Endothelial cell of umbilical vein (primary cell): ENCODE measurements at regions not wholly inside any gene's neighbourhood (a gene's known extent, or its start where the extent isn't known, plus 50 kb on each side); places are given as distances from the start of the nearest gene placed in this dataset.

Experiments
- BruUV-seq: library from RNA; stranded (reverse); fragments of 400-500 nt; replicated peaks from 2 replicates; lab custom pipeline; 2021; lab: Mats Ljungman, UMichigan
- CTCF ChIA-PET: fragments of 300-600, 350-600 bp; sonication (Branson Sonifier 250); formaldehyde crosslinking; loops from one replicate; lab custom pipeline; 2021; ENCODE audit warnings: antibody characterized with exemption, inconsistent platforms; lab: Charles Lee
- POLR2A ChIA-PET: fragments of 300-600, 350-600 bp; sonication (Branson Sonifier 250); formaldehyde crosslinking; loops from one replicate; lab custom pipeline; 2021; ENCODE audit warnings: antibody characterized with exemption, inconsistent platforms; lab: Charles Lee
- DNase-seq: peaks from one replicate; pipeline ENCODE4 v3.0.0-alpha.2; 2011; ENCODE audit warnings: low read depth, low spot score
- FAIRE-seq: peaks from 2 replicates; lab custom pipeline; 2011; peaks lifted over from hg19 to GRCh38; lab: Jason Lieb, UNC
- H2AFZ ChIP-seq: 2 replicates; pipeline ENCODE4 v1.6.0; 2012; ENCODE audit warnings: low read depth, low read length, control low read depth, inconsistent platforms
- H3K27ac ChIP-seq: 2 replicates; pipeline ENCODE4 v1.5.1; 2011; ENCODE audit warnings: low read depth, mild to moderate bottlenecking, control low read depth, low read length, moderate library complexity; ENCODE audit not compliant: insufficient read depth
- H3K27me3 ChIP-seq, 2 experiments: 2 replicates each; pipeline versions ENCODE4 v1.6.0 to v1.6.1; 2011; ENCODE audit warnings: low read length in 2 of 2, mixed read lengths in 1 of 2; ENCODE audit not compliant: control insufficient read depth in 2 of 2, insufficient read depth in 2 of 2
- H3K36me3 ChIP-seq, 2 experiments: 2 replicates in 1 of 2; 3 replicates in 1 of 2; pipeline ENCODE4 v1.5.1; 2011; ENCODE audit warnings: low read length in 2 of 2, mild to moderate bottlenecking in 1 of 2, moderate library complexity in 1 of 2; ENCODE audit not compliant: control insufficient read depth in 2 of 2, insufficient read depth in 2 of 2; ENCODE audit errors: extremely low read depth in 1 of 2
- H3K4me1 ChIP-seq: 3 replicates; pipeline ENCODE4 v1.5.1; 2011; ENCODE audit warnings: mild to moderate bottlenecking, low read length; ENCODE audit not compliant: control insufficient read depth, insufficient read depth; ENCODE audit errors: extremely low read depth
- H3K4me2 ChIP-seq: 2 replicates; pipeline ENCODE4 v1.6.1; 2011; ENCODE audit warnings: low read length, control low read depth, mixed read lengths; ENCODE audit not compliant: insufficient read depth
- H3K4me3 ChIP-seq, 3 experiments: fragments of 200-600 bp in 1 of 3; sonication (generic), shearing (Covaris generic) in 1 of 3; replicated peaks in 1 of 3; 2 replicates each; pipeline ENCODE4 v1.5.1; 2011 to 2016; ENCODE audit warnings: control low read depth in 3 of 3, low read length in 3 of 3, mild to moderate bottlenecking in 2 of 3, inconsistent platforms in 1 of 3, low read depth in 1 of 3, moderate library complexity in 1 of 3; ENCODE audit not compliant: insufficient read depth in 1 of 3
- H3K79me2 ChIP-seq: 2 replicates; pipeline ENCODE4 v1.6.0; 2012; ENCODE audit warnings: low read length, inconsistent platforms; ENCODE audit not compliant: control insufficient read depth, insufficient read depth
- H3K9ac ChIP-seq: replicated peaks from 2 replicates; pipeline ENCODE3; 2011; ENCODE audit warnings: low read length, control low read depth; ENCODE audit not compliant: insufficient read depth; ENCODE audit errors: extremely low read depth
- H3K9me1 ChIP-seq: replicated peaks from 3 replicates; pipeline ENCODE4 v1.6.0; 2011; ENCODE audit warnings: mild to moderate bottlenecking, low read length; ENCODE audit not compliant: control insufficient read depth, insufficient read depth; ENCODE audit errors: extremely low read depth
- H3K9me3 ChIP-seq: replicated peaks from 2 replicates; pipeline ENCODE4 v1.5.1; 2012; ENCODE audit warnings: low read length, inconsistent platforms; ENCODE audit not compliant: control insufficient read depth, insufficient read depth
- H4K20me1 ChIP-seq: replicated peaks from 2 replicates; pipeline ENCODE3; 2011; ENCODE audit warnings: mild to moderate bottlenecking, low read length; ENCODE audit not compliant: control insufficient read depth, insufficient read depth; ENCODE audit errors: extremely low read depth
- CTCF ChIP-seq, 2 donors: IDR thresholded peaks; 1 replicate in 1 of 2; 2 replicates in 1 of 2; pipeline ENCODE4 v1.5.1; 2011; ENCODE audit warnings: low read length in 2 of 2, mild to moderate bottlenecking in 2 of 2, moderate library complexity in 2 of 2, control low read depth in 1 of 2, inconsistent platforms in 1 of 2, low read depth in 1 of 2; ENCODE audit not compliant: insufficient read depth in 1 of 2; ENCODE audit errors: extremely low read depth in 1 of 2
- EZH2 ChIP-seq: IDR thresholded peaks from 2 replicates; pipeline ENCODE4 v1.6.1; 2012; ENCODE audit warnings: borderline replicate concordance, low read depth, mild to moderate bottlenecking, moderate library complexity, low read length, inconsistent platforms; ENCODE audit not compliant: severe bottlenecking
- FOS ChIP-seq: IDR thresholded peaks from 2 replicates; pipeline ENCODE4 v1.6.1; 2011; ENCODE audit warnings: mild to moderate bottlenecking, low read length, moderate library complexity, borderline replicate concordance; ENCODE audit not compliant: insufficient read depth
- GATA2 ChIP-seq: IDR thresholded peaks from 2 replicates; pipeline ENCODE4 v1.7.0; 2011; ENCODE audit warnings: low read depth, mild to moderate bottlenecking, moderate library complexity, mixed read lengths, low read length; ENCODE audit not compliant: insufficient read length, insufficient read depth
- JUN ChIP-seq: IDR thresholded peaks from 2 replicates; pipeline ENCODE4 v1.6.1; 2011; ENCODE audit warnings: borderline replicate concordance, low read depth; ENCODE audit not compliant: insufficient read length, insufficient read depth
- MAX ChIP-seq: IDR thresholded peaks from 2 replicates; pipeline ENCODE4 v1.6.1; 2011; ENCODE audit not compliant: insufficient read depth, insufficient read length
- MYC ChIP-seq: IDR thresholded peaks from one replicate; pipeline ENCODE4 v1.6.1; 2011; ENCODE audit warnings: mild to moderate bottlenecking, low read depth, low read length
- POLR2A ChIP-seq: IDR thresholded peaks from 2 replicates; pipeline ENCODE4 v1.6.1; 2012; ENCODE audit warnings: low read depth, mild to moderate bottlenecking, control low read depth, low read length
- POLR2AphosphoS5 ChIP-seq: IDR thresholded peaks from 2 replicates; pipeline ENCODE4 v1.6.1; 2012; ENCODE audit warnings: low read depth, mild to moderate bottlenecking, control low read depth, low read length, moderate library complexity; ENCODE audit not compliant: insufficient read depth
- dilution Hi-C: fragments of 300-500 bp; cut with MboI; formaldehyde crosslinking; loops from one replicate; pipeline ENCODE4 v1.15.0; 2019; ENCODE audit warnings: low sequenced_read_pairs; ENCODE audit not compliant: extremely low pct_ligation_motif_present
- intact Hi-C: fragments of 100-400 bp; cut with micrococcal nuclease; formaldehyde crosslinking; loops from one replicate; pipeline ENCODE4 v1.10.0; 2022

GRCh38 chr15:35736150-35736549 is 190.2 kb upstream of the DPH6 start:
- Histone ChIP-seq H3K36me3 (no peaks in the 10 kb centered on the region), H2AFZ (peak overlapping the region; percentile 66), H3K79me2 (no peaks in the 10 kb centered on the region), H3K4me2 (no peak overlapping the region), H3K4me3 (no peak overlapping the region), H3K4me1 (peaks cover 31% of the 10 kb centered on the region), H3K27ac (no peak overlapping the region), H4K20me1 (no peaks in the 10 kb centered on the region), H3K27me3 (no peaks in the 10 kb centered on the region), H3K9me3 (no peaks in the 10 kb centered on the region), H3K9ac (no peak overlapping the region), H3K9me1 (no peaks in the 10 kb centered on the region)
- dilution Hi-C loops, result no loop called here
- TF ChIP-seq POLR2AphosphoS5 (no peak), MAX (no peak), EZH2 (no peak), JUN (no peak), POLR2A (no peak), CTCF (IDR thresholded peaks at IDR 0.05; ENCODE audit: extremely low read depth in 1 of 2, insufficient read depth in 1 of 2, low read depth in 1 of 2, low read length in 2 of 2) (no peak), MYC (no peak), GATA2 (no peak), FOS (no peak)
- no peak for FAIRE-seq
- POLR2A ChIA-PET, result no interaction called here
- DNase-seq, result peak; percentile 39
- BruUV-seq, result no TSS peak
- CTCF ChIA-PET, result no interaction called here
- intact Hi-C loops, result loop anchor here (2.0 to 5.0 kb wide), 2 partner anchors 37 to 1361 kb away; no protein-coding TSS in a partner anchor
